NCI-H460 (cell line): ENCODE measurements at regions not wholly inside any gene's neighbourhood (a gene's known extent, or its start where the extent isn't known, plus 50 kb on each side); places are given as distances from the start of the nearest gene placed in this dataset.
"Not testable (repeated sequence)": the region's sequence is repeated elsewhere in the genome, so short reads cannot be mapped to it uniquely, and the experiment has no call there.

ENCODE experiments used
- DNase-seq: peaks from one replicate; pipeline ENCODE4 v3.0.0-alpha.2; 2016; ENCODE audit warnings: low read depth; ENCODE audit errors: extremely low read depth

DNA sequence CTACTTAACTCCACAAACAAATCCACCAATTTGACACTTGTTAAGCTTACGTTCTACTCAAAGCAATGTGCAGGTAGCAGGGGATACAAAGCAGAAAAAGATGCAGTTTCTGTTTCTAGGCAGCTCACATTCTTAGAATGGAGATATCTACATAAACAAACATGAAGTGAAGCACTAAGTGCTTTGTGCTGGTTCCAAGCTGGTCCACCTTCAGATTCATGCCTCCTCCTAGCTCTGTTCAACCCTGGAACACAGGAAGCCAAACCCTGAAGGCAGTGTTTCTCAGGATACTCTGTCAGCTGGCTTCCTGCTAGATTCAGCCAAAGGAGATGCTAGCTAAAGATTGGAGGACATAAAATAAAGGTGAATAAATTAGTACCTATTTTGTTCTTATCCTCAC is 55.3 kb upstream of the NOL4 start:
- no peak for DNase-seq

DNA sequence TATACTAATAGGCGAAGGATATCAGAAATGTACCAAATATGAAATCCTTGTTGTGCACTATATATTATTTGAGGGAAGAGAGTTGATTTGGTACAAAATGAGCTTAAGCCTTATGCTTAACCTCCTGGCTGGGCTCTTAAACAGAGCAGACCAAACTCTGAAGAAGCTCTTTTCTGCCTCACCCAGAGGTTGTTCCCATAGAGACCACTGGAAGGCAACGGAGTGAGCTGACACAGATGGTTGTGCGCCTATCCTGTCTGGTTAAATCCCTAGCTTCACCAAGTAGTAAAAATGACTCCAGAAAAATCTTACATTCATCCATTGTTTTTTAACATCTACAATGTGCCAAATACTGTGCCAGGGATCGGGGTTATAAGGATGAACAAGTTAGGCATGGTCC is 55.9 kb upstream of the NOL4 start:
- no peak for DNase-seq

DNA sequence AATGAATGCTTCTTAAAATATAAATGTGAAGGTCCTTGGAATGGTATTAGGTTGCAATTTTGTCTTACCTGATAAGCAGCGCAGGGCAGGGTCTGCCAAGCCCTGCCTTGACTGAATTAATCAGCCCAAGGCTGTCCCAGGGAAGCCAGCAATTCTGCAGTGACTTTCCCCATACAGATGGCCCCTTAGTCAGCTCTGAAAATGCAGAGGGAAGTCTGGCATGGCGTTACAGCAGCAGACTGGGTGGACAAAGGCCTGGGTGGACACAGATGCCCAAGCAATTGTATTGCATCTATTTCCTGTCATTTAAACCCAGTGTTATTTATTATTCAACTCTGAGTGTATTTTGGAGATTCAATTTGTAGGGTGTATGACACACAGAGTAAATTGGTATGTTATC is 56.6 kb upstream of the NOL4 start:
- DNase-seq = no peak

DNA sequence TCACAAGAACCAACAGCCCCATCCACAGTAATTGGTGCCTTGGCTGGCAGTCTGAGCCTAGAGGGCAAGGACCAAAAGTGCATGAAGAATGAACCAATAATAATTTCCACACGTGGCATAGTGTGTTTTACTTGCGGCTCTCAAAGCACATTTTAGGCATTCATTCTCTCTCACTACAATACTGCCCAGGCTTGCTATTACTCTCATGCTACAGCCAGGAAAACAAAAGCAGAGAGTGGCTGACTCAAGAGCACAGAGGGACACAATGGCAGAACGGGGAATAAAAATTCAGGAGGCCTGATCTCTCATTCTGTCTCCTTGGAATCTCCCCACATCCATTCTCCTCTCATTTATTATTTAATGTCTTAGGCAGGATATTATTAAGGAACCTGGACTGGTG is 57.0 kb upstream of the NOL4 start:
- DNase-seq = no peak

DNA sequence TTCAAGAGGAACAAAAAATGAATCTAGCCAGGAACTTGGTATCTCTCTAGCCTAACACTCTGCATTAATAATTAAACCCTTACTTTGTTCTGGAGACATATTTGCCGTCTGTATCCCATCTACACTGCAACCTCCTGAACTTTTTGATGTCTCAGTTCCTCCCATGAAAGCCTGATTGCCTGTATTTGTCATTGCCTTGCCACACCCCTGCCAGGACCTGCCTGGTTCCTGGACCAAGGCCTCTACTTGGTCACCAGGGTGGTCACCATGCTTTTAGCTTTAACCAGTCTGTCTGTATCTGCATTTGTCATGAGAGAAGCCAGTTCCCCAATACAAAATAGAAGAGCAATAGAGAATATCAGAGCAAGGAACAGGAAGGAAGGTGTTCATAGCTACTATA is 58.8 kb upstream of the NOL4 start:
- no peak for DNase-seq

DNA sequence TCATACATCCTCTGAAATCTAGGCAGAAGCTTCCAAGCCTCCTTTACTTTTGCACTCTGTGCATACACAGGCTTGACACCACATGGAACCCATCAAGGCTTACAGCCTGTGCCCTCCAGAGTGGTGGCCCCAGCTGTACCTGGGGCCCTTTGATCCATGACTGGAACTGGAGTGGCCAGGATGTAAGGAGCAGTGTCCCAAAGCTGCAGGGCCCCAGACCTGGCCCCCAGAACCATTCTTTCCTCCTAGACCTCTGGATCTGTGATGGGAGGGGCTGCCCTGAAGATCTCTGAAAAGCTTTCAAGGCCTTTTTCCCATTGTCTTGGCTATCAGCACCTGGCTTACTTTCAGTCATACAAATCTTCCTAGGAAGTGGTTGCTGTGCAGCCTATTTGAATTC is 63.1 kb upstream of the NOL4 start:
- DNase-seq = no peak

DNA sequence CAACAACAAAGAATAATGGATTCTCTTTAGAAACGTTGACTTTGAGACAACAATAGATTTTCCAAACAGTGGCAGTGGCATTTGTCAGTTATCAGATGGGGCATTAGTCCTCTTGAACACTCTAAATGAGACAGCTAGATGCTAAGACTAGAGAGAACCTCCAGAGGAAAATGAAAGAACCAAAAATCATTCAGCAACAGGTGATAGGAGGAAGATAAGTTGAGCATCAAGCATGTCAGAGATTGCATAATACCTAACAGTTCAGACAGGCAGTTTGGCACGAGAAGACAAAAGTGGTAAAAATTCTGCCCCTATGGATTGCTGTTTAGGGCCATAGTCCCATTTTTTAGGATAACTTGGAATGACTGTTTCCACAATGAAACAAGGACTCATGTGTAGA is 67.9 kb upstream of the NOL4 start:
- no peak for DNase-seq

DNA sequence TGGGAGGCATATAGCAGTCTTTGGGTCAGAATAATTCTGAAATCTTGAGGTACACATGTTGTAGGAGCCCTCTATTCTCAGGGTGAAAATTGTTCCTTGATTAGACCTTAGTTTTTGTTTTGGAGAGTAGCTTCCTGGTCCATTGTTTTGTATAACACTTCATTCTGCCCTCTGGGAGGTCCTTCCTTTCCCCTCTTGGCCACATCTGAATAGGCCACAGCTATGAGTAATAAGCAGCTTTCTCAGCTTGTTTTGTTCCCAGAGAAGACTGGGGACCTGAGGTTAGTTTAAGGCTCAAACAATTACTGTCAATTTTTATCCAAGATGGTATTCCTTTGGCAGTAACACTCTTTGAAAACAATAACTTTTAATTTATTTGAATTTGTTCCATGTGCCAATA is 72.6 kb upstream of the NOL4 start:
- DNase-seq = no peak

DNA sequence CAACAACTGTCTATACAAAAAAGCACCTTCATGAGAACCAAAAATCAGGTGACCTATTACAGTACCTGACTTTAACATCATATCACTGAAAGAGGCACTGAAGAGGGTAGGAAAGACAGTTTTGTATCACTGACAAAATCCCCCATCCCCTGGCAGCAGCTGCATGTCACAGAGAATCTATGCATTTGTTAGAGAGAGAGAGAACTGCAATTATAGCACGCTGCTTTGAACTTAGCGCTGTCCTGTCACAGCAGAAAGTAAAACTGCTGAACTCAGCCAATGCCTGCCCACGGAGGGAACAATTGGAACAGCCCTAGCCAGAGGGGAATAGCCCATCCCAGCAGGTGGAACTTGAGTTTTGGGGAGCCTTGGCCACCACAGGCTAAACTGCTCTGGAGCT is 75.1 kb upstream of the NOL4 start:
- DNase-seq = no peak

DNA sequence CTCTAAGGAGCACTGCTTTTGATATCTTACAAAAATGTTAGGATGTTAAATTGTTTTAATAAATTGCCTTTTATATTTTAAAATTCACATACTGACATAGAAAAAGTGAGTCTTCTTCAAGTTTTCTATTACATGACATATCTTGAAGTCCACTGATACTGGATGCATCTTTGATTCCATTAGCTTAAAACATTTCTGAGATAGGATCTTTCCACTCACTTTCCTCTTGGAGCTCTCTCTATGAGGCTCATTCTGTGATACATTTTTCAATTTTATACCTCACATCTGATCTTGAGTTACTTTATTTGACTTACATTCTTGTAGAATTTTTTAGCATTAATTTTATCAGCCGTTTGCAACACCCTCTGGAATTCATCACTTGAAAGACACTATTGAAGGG is 86.8 kb upstream of the NOL4 start:
- no peak for DNase-seq

DNA sequence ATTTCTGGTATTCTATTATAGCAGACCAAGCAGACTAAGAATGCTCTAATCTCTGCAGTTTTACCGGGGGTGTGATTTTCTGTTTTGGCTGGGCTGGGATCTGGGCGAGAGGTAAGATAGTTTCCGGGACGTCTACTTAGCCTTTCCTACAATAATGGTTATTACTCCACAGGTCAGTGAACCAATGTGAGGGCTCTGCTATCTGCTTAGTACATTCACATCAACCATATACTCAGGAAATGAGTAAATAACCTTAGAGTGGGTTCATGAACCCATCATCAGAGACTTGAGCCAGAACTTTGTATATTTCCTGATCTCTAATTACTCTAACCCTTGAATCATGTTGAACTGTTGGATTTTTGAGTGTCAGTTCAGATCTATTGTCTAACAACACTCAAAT is 90.1 kb upstream of the NOL4 start:
- no peak for DNase-seq

DNA sequence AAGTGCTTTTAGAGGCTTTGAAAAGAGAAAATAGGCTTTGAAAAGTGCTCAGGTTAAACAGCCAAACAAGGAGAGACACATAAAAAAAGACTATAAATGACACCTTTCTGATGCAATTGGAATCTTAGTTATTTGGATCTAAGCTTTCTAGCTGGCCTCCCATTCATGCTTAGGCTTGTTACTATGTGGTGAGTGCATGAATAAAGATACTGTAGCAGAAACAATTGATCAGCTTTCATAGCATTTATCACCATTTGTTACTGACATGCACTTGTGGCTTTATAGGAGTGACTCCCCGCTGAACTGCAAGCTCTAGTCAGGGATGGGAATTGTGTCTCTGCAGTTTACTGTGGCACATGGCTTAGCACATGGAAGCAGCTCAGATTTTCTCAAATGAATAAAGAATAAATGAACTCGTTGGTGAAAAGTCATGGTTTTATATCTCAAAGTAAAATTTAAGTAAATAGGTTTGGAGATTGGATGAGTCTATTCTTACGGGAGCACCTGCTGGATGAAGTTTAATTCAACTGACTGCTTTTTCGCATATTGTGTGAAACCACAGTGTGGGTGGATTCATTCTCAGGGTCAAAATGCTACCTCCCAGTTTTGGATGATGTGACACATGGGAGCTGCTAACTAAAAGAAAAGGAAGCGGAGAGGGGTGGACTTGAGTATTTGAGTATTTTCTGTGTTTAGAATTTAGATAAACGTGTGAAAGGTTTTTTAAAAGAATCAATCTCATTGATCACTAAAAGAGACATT is 91.1 kb upstream of the NOL4 start:
- no peak for DNase-seq

DNA sequence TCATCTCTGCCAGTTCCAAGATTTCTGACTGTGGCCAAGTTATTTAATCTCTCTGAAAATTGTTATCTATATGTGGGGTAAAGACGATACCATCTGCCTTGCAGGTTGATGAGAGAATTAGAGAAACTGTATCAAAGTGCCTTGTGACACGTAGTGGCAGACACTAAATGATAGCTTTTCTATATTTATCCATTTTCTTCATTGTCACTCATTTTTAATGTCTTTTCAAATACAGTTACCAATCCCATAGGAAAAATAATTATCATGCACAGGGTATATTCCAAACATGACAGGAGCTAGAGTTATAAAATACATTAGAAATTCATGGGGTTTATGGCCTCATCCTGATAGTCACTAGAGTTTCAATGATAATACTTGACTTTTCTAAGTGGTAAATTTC is 95.6 kb upstream of the NOL4 start:
- DNase-seq = no peak

DNA sequence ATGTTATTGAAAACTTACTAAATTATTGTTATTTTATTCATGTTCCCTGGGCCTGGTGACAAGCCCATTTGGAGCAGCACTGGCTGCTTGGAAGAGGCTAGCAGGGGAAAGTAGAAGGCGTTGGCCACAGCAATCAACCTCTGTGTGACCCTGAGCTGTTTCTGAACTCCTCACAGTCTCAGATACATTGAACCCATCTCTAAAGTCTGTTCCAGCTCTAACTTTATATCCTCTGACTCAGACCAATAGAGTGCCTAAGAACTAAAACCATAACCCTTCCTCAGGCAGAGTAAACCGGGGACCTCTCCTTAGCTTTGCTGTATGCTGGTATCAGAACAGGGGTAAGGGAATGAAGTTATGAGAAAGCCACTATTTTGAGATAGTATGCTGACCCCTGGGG is 96.4 kb upstream of the NOL4 start:
- DNase-seq = no peak

DNA sequence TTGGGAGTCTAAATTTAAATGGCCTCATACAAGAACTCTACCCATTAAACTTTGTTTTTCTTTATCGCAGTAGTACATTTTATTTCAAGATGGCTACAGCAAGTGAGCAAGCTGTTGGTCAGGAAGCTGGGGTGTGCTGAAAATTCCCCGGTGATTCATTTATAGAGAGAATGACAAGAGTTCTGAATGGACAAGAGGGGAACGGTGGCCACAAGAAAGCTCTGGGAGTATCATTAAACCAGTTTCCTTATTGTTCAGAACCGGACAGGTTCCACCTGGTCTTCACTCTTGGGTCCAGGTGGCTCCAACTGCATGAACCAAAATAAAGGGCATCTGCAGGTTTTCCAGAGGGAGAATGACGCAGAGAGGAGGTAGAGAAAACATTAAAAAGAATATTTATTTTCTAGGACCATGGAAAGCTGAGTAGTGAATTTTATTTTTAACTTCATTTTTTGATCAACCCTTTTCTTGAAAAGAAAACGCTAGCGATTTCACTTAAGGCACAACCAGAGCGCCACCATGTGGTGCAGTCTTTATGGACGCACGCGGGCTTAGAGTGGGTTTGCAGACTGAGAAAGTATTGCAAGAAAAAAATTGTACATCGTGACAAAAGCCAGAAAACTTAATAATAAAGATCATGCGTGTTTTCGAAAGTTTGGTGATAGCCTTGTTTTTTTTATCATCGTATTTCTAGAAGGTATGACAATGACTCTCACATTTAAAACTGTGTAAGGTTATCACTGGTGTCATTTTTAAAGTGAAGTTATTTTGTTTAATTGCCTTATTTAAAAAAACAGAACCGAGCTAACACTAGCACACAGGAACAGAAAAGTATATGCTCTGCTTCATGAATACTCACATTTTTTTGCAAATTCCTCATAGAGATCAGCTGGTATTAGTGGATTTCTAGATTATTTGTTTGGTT is 97.9 kb upstream of the NOL4 start:
- peak; percentile 33 for DNase-seq

DNA sequence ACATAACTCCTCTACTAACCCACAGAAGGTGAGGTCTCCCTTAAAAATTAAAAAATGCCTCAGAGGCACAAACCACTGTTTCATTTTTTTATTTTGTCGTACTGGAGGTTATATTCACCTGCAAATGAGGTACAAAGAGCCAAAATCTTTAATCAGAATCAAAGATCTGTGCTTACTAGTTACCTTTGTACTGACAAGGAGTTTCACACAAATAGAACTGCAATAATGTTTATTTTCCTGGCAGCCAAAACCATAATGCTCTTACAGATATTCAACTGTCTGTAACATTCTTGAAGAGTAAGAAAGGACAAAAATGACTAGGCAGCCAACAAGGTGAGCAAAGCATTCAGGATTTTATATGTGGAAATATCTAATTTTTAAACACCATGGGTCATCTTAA is 105.1 kb upstream of the NOL4 start:
- DNase-seq = no peak

DNA sequence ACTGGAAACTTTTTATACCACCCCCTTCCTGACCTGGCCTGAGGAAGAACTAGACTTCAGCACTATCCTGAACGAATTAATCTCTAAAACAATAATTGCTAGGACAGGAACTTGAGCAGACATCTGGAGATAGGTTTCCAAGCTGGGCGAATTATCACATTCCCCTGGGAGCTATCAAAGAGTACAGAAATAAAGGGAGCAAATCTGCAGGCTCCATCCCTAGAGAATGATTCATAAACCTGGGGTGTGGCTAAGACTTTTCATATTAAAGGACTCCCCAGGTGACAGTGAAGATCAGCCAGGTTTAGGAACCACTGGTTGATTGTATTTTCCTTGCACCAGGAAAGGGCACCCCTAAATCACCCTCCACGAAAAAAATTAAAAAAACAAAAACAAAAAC is 105.6 kb upstream of the NOL4 start:
- no peak for DNase-seq

DNA sequence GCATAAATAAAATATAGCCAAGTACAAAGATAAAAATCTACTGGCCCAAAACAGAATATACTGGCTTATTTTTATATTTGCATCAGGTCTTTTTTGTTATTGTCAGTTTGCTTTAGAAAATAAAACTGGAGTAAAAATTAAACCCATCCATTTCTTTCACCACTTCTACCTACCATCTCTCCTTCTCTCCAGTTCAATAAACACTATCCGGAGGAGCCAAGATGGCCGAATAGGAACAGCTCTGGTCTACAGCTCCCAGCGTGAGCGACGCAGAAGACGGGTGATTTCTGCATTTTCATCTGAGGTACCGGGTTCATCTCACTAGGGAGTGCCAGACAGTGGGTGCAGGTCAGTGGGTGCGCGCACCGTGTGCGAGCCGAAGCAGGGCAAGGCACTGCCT is 106.2 kb upstream of the NOL4 start:
- DNase-seq = peak; percentile 15

DNA sequence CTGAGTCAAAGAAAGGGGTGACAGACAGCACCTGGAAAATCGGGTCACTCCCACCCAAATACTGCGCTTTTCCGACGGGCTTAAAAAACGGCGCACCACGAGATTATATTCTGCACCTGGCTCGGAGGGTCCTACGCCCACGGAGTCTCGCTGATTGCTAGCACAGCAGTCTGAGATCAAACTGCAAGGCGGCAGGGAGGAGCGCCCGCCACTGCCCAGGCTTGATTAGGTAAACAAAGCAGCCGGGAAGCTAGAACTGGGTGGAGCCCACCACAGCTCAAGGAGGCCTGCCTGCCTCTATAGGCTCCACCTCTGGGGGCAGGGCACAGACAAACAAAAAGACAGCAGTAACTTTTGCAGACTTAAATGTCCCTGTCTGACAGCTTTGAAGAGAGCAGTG is 106.6 kb upstream of the NOL4 start:
- not testable (repeated sequence) for DNase-seq

DNA sequence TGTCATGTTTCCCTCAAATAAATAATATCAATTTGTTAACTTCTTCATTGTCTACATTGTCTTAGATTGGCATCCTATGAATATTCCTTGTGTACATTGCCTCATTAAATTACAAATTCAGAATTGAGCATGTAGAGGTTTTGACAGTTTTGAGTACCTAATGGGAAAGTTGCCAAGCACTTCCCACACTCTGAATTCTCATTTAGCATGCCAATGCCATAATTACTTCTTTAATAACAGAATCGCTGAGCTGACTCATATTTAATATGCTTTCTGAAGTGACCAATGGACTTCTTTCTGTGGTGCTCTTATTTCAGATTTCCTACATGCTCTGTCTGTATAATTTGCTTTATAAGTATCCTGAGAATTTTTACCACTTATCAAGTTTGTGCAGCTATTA is 114.4 kb upstream of the NOL4 start:
- DNase-seq = no peak

DNA sequence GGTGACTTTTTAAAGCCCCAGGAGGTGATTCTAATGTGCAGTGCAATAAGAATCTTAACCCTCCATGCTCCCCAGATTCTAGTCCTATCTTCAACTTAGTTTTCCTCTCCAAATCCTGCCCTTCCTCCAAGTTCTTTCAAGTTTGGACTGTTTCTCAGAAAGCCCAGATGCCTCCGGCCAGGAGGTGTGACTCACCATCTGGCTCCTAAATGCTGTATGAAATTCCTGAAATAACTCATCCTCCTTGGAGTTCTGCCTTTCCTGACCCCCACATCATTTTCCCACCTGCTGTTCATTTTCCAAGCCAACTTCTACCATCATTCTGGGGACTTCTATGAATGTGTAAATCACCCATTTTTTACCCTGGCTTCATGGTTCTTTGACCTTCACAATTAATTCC is 118.2 kb upstream of the NOL4 start:
- DNase-seq = no peak

DNA sequence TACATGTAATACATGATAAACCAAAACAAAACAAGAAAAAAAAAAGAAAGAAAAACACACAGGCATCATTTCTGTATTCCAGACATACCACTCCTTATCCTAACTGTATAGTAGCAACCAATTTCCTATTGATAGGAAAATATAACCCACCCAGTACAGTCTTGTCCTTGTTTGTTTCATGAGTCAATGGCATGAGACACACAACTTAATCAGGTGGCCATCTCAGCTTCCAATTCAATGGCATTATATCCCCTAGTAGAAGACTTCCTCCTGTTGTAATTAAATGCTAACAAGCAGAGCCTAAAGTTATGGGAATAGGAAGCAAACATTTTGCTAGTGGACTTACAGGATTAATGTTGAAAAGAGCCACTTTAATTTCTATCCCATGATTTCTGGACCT is 121.0 kb upstream of the NOL4 start:
- no peak for DNase-seq
